ENCODE measurements at regions not wholly inside any gene's neighbourhood (a gene's known extent, or its start where the extent isn't known, plus 50 kb on each side); places are given as distances from the start of the nearest gene placed in this dataset.

GRCh38 chr1:34656299-34656698 lies 98.5 kb upstream of the GJB5 start:
- no peak for DNase-seq (ENCODE audit: low spot score)

- DNase-seq (ENCODE audit: low spot score): no peak
Observed at GRCh38 chr1:34656731-34657130, 98.1 kb upstream of the GJB5 start.

GRCh38 chr1:34657266-34657665 lies 97.6 kb upstream of the GJB5 start:
- DNase-seq (ENCODE audit: low spot score): no peak

GRCh38 chr1:34657849-34658248 lies 97.0 kb upstream of the GJB5 start:
- no peak for DNase-seq (ENCODE audit: low spot score)

- DNase-seq (ENCODE audit: low spot score): no peak
Observed at GRCh38 chr1:34663031-34663430, 91.8 kb upstream of the GJB5 start.

GRCh38 chr1:34668063-34668462 lies 86.8 kb upstream of the GJB5 start:
- DNase-seq (ENCODE audit: low spot score): no peak

- no peak for DNase-seq (ENCODE audit: low spot score)
Observed at GRCh38 chr1:34670982-34671381, 83.9 kb upstream of the GJB5 start.

GRCh38 chr1:34671887-34672286 lies 83.0 kb upstream of the GJB5 start:
- no peak for DNase-seq (ENCODE audit: low spot score)

GRCh38 chr1:34681480-34682451 lies 73.1 kb upstream of the GJB5 start:
- DNase-seq (ENCODE audit: low spot score): peak; percentile 35

- DNase-seq (ENCODE audit: low spot score): no peak
Observed at GRCh38 chr1:34682452-34683223, 72.2 kb upstream of the GJB5 start.

GRCh38 chr1:34683616-34684015 lies 71.2 kb upstream of the GJB5 start:
- no peak for DNase-seq (ENCODE audit: low spot score)

- DNase-seq (ENCODE audit: low spot score): no peak
Observed at GRCh38 chr1:34684266-34684665, 70.6 kb upstream of the GJB5 start.

GRCh38 chr1:34685225-34685624 lies 69.6 kb upstream of the GJB5 start:
- no peak for DNase-seq (ENCODE audit: low spot score)

GRCh38 chr1:34686531-34686930 lies 68.3 kb upstream of the GJB5 start:
- DNase-seq (ENCODE audit: low spot score): no peak

- no peak for DNase-seq (ENCODE audit: low spot score)
Observed at GRCh38 chr1:34688006-34688741, 66.7 kb upstream of the GJB5 start.

- DNase-seq (ENCODE audit: low spot score): no peak
Observed at GRCh38 chr1:34690269-34690668, 64.6 kb upstream of the GJB5 start.

- no peak for DNase-seq (ENCODE audit: low spot score)
Observed at GRCh38 chr1:34693081-34693480, 61.8 kb upstream of the GJB5 start.

- DNase-seq (ENCODE audit: low spot score): no peak
Observed at GRCh38 chr1:34694383-34694782, 60.5 kb upstream of the GJB5 start.

- no peak for DNase-seq (ENCODE audit: low spot score)
Observed at GRCh38 chr1:34695580-34695979, 59.3 kb upstream of the GJB5 start.

- DNase-seq (ENCODE audit: low spot score): peak; percentile 54
Observed at GRCh38 chr1:34696230-34696629, 58.6 kb upstream of the GJB5 start.

- DNase-seq (ENCODE audit: low spot score): no peak
Observed at GRCh38 chr1:34696981-34697380, 57.9 kb upstream of the GJB5 start.

GRCh38 chr1:34697818-34698217 lies 57.0 kb upstream of the GJB5 start:
- no peak for DNase-seq (ENCODE audit: low spot score)

All from RKO (cell line).